H9 (cell line): ENCODE measurements at regions not wholly inside any gene's neighbourhood (a gene's known extent, or its start where the extent isn't known, plus 50 kb on each side); places are given as distances from the start of the nearest gene placed in this dataset.

Experiments used
- DNase-seq: peaks from one replicate; pipeline ENCODE4 v3.0.0-alpha.2; 2017
- H2AFZ ChIP-seq: one replicate; pipeline ENCODE4 v1.6.1; 2013; ENCODE audit warnings: mild to moderate bottlenecking, low read length, control low read depth, moderate library complexity
- H2AK5ac ChIP-seq: 2 replicates; pipeline ENCODE4 v1.6.1; 2013; ENCODE audit warnings: low read length, control low read depth, mixed read lengths; ENCODE audit not compliant: insufficient read length
- H2BK120ac ChIP-seq: one replicate; pipeline ENCODE4 v1.6.1; 2013; ENCODE audit warnings: low read depth, mild to moderate bottlenecking, low read length, control low read depth, inconsistent platforms; ENCODE audit not compliant: poor library complexity, severe bottlenecking
- H2BK12ac ChIP-seq: 2 replicates; pipeline ENCODE4 v1.6.1; 2013; ENCODE audit warnings: low read length, control low read depth, mixed read lengths, low read depth; ENCODE audit not compliant: insufficient read length
- H2BK15ac ChIP-seq: 2 replicates; pipeline ENCODE4 v1.6.1; 2013; ENCODE audit warnings: low read depth, low read length, control low read depth
- H2BK20ac ChIP-seq: one replicate; pipeline ENCODE4 v1.6.1; 2013; ENCODE audit warnings: low read depth, mild to moderate bottlenecking, low read length, control low read depth, inconsistent platforms; ENCODE audit not compliant: poor library complexity, severe bottlenecking
- H2BK5ac ChIP-seq: 2 replicates; pipeline ENCODE4 v1.6.1; 2013; ENCODE audit warnings: low read length, control low read depth, mixed read lengths; ENCODE audit not compliant: insufficient read length
- H3K14ac ChIP-seq: 2 replicates; pipeline ENCODE4 v1.6.1; 2013; ENCODE audit warnings: low read length, control low read depth; ENCODE audit not compliant: insufficient read depth
- H3K18ac ChIP-seq: 2 replicates; pipeline ENCODE4 v1.6.1; 2013; ENCODE audit warnings: low read depth, mild to moderate bottlenecking, mixed read lengths, low read length, control low read depth; ENCODE audit not compliant: insufficient read length
- H3K23ac ChIP-seq: 2 replicates; pipeline ENCODE4 v1.6.1; 2013; ENCODE audit warnings: low read length, control low read depth, mixed read lengths, low read depth; ENCODE audit not compliant: insufficient read length
- H3K23me2 ChIP-seq: 2 replicates; pipeline ENCODE4 v1.6.1; 2013; ENCODE audit warnings: low read depth, mild to moderate bottlenecking, mixed read lengths, low read length, control low read depth; ENCODE audit not compliant: insufficient read length, poor library complexity, severe bottlenecking
- H3K27ac ChIP-seq: 2 replicates; pipeline ENCODE4 v1.5.1; 2013; ENCODE audit warnings: low read length, control low read depth, mixed read lengths, low read depth; ENCODE audit not compliant: insufficient read length
- H3K27me3 ChIP-seq: 2 replicates; pipeline ENCODE4 v1.6.1; 2013; ENCODE audit warnings: low read length, control low read depth, inconsistent platforms; ENCODE audit not compliant: insufficient read depth
- H3K4ac ChIP-seq: 2 replicates; pipeline ENCODE4 v1.6.1; 2013; ENCODE audit warnings: low read depth, mild to moderate bottlenecking, control low read depth, inconsistent platforms, low read length, moderate library complexity
- H3K4me1 ChIP-seq: 2 replicates; pipeline ENCODE4 v1.6.1; 2013; ENCODE audit warnings: low read length, control low read depth, inconsistent platforms; ENCODE audit not compliant: insufficient read depth
- H3K4me2 ChIP-seq: 2 replicates; pipeline ENCODE4 v1.6.1; 2013; ENCODE audit warnings: low read length, control low read depth, mixed read lengths; ENCODE audit not compliant: insufficient read length, insufficient read depth
- H3K56ac ChIP-seq: 2 replicates; pipeline ENCODE4 v1.6.1; 2013; ENCODE audit warnings: low read depth, mild to moderate bottlenecking, mixed read lengths, low read length, control low read depth; ENCODE audit not compliant: insufficient read length
- H3K79me1 ChIP-seq: 2 replicates; pipeline ENCODE4 v1.6.1; 2013; ENCODE audit warnings: low read depth, mild to moderate bottlenecking, moderate library complexity, low read length, control low read depth, inconsistent platforms; ENCODE audit not compliant: insufficient read depth, poor library complexity, severe bottlenecking
- H3K79me2 ChIP-seq: 2 replicates; pipeline ENCODE4 v1.6.1; 2013; ENCODE audit warnings: low read length, control low read depth, inconsistent platforms; ENCODE audit not compliant: insufficient read depth
- H3K9ac ChIP-seq: 2 replicates; pipeline ENCODE4 v1.6.1; 2013; ENCODE audit warnings: low read length, control low read depth, mixed read lengths; ENCODE audit not compliant: insufficient read length; ENCODE audit errors: extremely low read depth
- H3K9me3 ChIP-seq: one replicate; pipeline ENCODE4 v1.6.1; 2013; ENCODE audit warnings: low read depth, low read length, inconsistent platforms; ENCODE audit not compliant: control insufficient read depth
- H3T11ph ChIP-seq: one replicate; pipeline ENCODE4 v1.6.1; 2013; ENCODE audit warnings: mild to moderate bottlenecking, low read length, control low read depth, inconsistent platforms
- H4K20me1 ChIP-seq: one replicate; pipeline ENCODE4 v1.6.1; 2013; ENCODE audit not compliant: control insufficient read depth, insufficient read length, insufficient read depth
- H4K5ac ChIP-seq: 2 replicates; pipeline ENCODE4 v1.6.1; 2013; ENCODE audit warnings: low read depth, mild to moderate bottlenecking, mixed read lengths, low read length, control low read depth; ENCODE audit not compliant: insufficient read length
- H4K8ac ChIP-seq: replicated peaks from 2 replicates; pipeline ENCODE4 v1.6.1; 2013; ENCODE audit warnings: low read length, control low read depth, mixed read lengths, low read depth; ENCODE audit not compliant: insufficient read length
- H4K91ac ChIP-seq: 2 replicates; pipeline ENCODE4 v1.6.1; 2013; ENCODE audit warnings: low read depth, mild to moderate bottlenecking, moderate library complexity, mixed read lengths, low read length, control low read depth; ENCODE audit not compliant: insufficient read length
- H3K27ac Mint-ChIP-seq, 3 experiments: 2 replicates in 2 of 3; 3 replicates in 1 of 3; pipeline ENCODE4 v1.8.0; 2020 to 2021; ENCODE audit warnings: mixed read lengths in 3 of 3, mild to moderate bottlenecking in 1 of 3, moderate library complexity in 1 of 3
- H3K27me3 Mint-ChIP-seq: 2 replicates; pipeline ENCODE4 v1.8.0; 2021; ENCODE audit warnings: low read depth, mild to moderate bottlenecking, moderate library complexity, mixed read lengths
- H3K36me3 Mint-ChIP-seq, 3 experiments: 2 replicates in 2 of 3; 3 replicates in 1 of 3; pipeline ENCODE4 v1.8.0; 2020 to 2021; ENCODE audit warnings: low read depth in 3 of 3, mixed read lengths in 3 of 3; ENCODE audit not compliant: insufficient read depth in 1 of 3
- H3K4me1 Mint-ChIP-seq, 2 experiments: 2 replicates each; pipeline ENCODE4 v1.8.0; 2020; ENCODE audit warnings: mixed read lengths in 2 of 2
- H3K4me3 Mint-ChIP-seq, 2 experiments: 2 replicates in 1 of 2; 3 replicates in 1 of 2; pipeline ENCODE4 v1.8.0; 2020 to 2021; ENCODE audit warnings: mild to moderate bottlenecking in 2 of 2, mixed read lengths in 2 of 2, moderate library complexity in 1 of 2
- H3K9me3 Mint-ChIP-seq, 2 experiments: 2 replicates in 1 of 2; 3 replicates in 1 of 2; pipeline ENCODE4 v1.8.0; 2020; ENCODE audit warnings: mild to moderate bottlenecking in 2 of 2, mixed read lengths in 2 of 2, moderate library complexity in 1 of 2
- WGBS: extraction: QIAGEN DNeasy Blood & Tissue Kit; methylation state at CpG from one replicate; pipeline ENCODE4 v1.1.7; 2013; ENCODE audit warnings: missing lambda C conversion rate, low lambda C conversion rate, mixed read lengths; ENCODE audit not compliant: insufficient read length; ENCODE audit errors: extremely low coverage; 5-methylcytosine and 5-hydroxymethylcytosine counted together
- TF ChIP-seq, protein P1 (sequence below): fragments of 200-600 bp; sonication (generic); conservative IDR thresholded peaks from 3 replicates; pipeline ENCODE4 v1.8.0; 2021; ENCODE audit warnings: antibody characterized with exemption, mild to moderate bottlenecking

DNA sequence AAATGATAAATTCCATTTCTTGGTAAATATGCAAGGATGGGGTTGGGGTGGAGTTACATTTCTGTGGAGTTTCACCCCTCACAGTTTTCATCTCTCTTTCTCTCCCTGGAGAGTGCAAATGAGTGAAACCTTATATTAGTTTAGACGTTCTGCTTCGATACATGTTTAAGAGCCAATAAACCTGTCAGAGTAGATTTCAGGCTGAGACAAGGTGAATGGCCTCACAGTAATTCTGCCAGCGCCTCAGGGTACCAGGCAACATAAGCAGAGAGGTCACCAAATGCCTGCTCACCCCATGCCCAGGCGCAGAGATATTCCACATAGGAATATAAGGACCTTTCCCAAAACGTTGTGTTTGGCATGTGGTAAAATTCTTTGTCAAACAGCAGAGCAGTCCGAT lies 154.9 kb upstream of the VLDLR start:
- Histone ChIP-seq H4K5ac (no peak overlapping the region), H3K79me1 (no peaks in the 10 kb centered on the region), H3K27ac (no peak overlapping the region), H3T11ph (no peak overlapping the region), H3K14ac (no peak overlapping the region), H2BK5ac (no peak overlapping the region), H3K9ac (no peak overlapping the region), H3K4me1 (no peaks in the 10 kb centered on the region), H2BK12ac (no peak overlapping the region), H3K4ac (no peak overlapping the region), H3K23ac (no peak overlapping the region), H2BK20ac (no peak overlapping the region), H4K20me1 (no peaks in the 10 kb centered on the region), H2AK5ac (no peak overlapping the region), H3K79me2 (no peaks in the 10 kb centered on the region), H3K27me3 (no peaks in the 10 kb centered on the region), H3K56ac (no peak overlapping the region), H4K8ac (no peak overlapping the region), H3K9me3 (peaks cover 6% of the 10 kb centered on the region), H2AFZ (no peak overlapping the region), H4K91ac (no peak overlapping the region), H3K18ac (no peak overlapping the region), H3K23me2 (no peaks in the 10 kb centered on the region), H3K4me2 (no peak overlapping the region), H2BK120ac (no peak overlapping the region), H2BK15ac (no peak overlapping the region)
- TF ChIP-seq, protein P1, sequence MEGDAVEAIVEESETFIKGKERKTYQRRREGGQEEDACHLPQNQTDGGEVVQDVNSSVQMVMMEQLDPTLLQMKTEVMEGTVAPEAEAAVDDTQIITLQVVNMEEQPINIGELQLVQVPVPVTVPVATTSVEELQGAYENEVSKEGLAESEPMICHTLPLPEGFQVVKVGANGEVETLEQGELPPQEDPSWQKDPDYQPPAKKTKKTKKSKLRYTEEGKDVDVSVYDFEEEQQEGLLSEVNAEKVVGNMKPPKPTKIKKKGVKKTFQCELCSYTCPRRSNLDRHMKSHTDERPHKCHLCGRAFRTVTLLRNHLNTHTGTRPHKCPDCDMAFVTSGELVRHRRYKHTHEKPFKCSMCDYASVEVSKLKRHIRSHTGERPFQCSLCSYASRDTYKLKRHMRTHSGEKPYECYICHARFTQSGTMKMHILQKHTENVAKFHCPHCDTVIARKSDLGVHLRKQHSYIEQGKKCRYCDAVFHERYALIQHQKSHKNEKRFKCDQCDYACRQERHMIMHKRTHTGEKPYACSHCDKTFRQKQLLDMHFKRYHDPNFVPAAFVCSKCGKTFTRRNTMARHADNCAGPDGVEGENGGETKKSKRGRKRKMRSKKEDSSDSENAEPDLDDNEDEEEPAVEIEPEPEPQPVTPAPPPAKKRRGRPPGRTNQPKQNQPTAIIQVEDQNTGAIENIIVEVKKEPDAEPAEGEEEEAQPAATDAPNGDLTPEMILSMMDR, result no peak
- H3K36me3 Mint-ChIP-seq, result peaks cover 13 to 20% (median 19%) of the 10 kb centered on the region in 3 experiments
- no peaks in the 10 kb centered on the region for H3K27me3 Mint-ChIP-seq
- no CpG with 5 or more reads among the region's 6 CpGs for WGBS
- H3K9me3 Mint-ChIP-seq, result peaks cover 14 to 20% of the 10 kb centered on the region in 2 experiments
- H3K27ac Mint-ChIP-seq, result no peak overlapping the region
- H3K4me1 Mint-ChIP-seq, result peaks cover 6 to 12% of the 10 kb centered on the region in 2 experiments
- DNase-seq, result no peak
- no peak overlapping the region for H3K4me3 Mint-ChIP-seq
